GM21619 (cell line): ENCODE measurements at regions not wholly inside any gene's neighbourhood (a gene's known extent, or its start where the extent isn't known, plus 50 kb on each side); places are given as distances from the start of the nearest gene placed in this dataset.

ENCODE experiments used
- ATAC-seq: cut with Tn5 transposase; IDR thresholded peaks from one replicate; pipeline ENCODE4 v1.9.1; 2021; ENCODE audit not compliant: unreplicated experiment

GRCh38 chr11:115765803-115766239 is 261.6 kb upstream of the CADM1 start:
- ATAC-seq: no peak

GRCh38 chr11:115764176-115764575 is 260.0 kb upstream of the CADM1 start:
- ATAC-seq: no peak

GRCh38 chr11:115761817-115762216 is 257.6 kb upstream of the CADM1 start:
- no peak for ATAC-seq

GRCh38 chr11:115761348-115761747 is 257.1 kb upstream of the CADM1 start:
- ATAC-seq: no peak

- ATAC-seq: no peak
Measured at GRCh38 chr11:115760461-115761320, 256.5 kb upstream of the CADM1 start.

- no peak for ATAC-seq
Measured at GRCh38 chr11:115759622-115760460, 255.6 kb upstream of the CADM1 start.

- ATAC-seq: no peak
Measured at GRCh38 chr11:115758011-115758410, 253.8 kb upstream of the CADM1 start.

- ATAC-seq: no peak
Measured at GRCh38 chr11:115751243-115752015, 247.2 kb upstream of the CADM1 start.

GRCh38 chr11:115745610-115746512 is 241.6 kb upstream of the CADM1 start:
- ATAC-seq: no peak

- ATAC-seq: no peak
Measured at GRCh38 chr11:115745066-115745465, 240.9 kb upstream of the CADM1 start.

- no peak for ATAC-seq
Measured at GRCh38 chr11:115743719-115744118, 239.5 kb upstream of the CADM1 start.

- no peak for ATAC-seq
Measured at GRCh38 chr11:115741376-115742107, 237.3 kb upstream of the CADM1 start.

- no peak for ATAC-seq
Measured at GRCh38 chr11:115740324-115740723, 236.1 kb upstream of the CADM1 start.

GRCh38 chr11:115739878-115740277 is 235.7 kb upstream of the CADM1 start:
- ATAC-seq: no peak

- no peak for ATAC-seq
Measured at GRCh38 chr11:115739146-115739545, 234.9 kb upstream of the CADM1 start.

- ATAC-seq: no peak
Measured at GRCh38 chr11:115737875-115738274, 233.7 kb upstream of the CADM1 start.

- ATAC-seq: no peak
Measured at GRCh38 chr11:115736146-115736545, 231.9 kb upstream of the CADM1 start.

- no peak for ATAC-seq
Measured at GRCh38 chr11:115724666-115725065, 220.5 kb upstream of the CADM1 start.

- ATAC-seq: no peak
Measured at GRCh38 chr11:115722711-115723110, 218.5 kb upstream of the CADM1 start.
